Gastrocnemius medialis (tissue), 4 donors: ENCODE measurements at regions not wholly inside any gene's neighbourhood (a gene's known extent, or its start where the extent isn't known, plus 50 kb on each side); places are given as distances from the start of the nearest gene placed in this dataset.

Experiments
- CTCF ChIP-seq, 5 experiments: fragments of 450-650 bp in 3 of 5; fragments of 200-600 bp in 2 of 5; sonication (generic) in 2 of 5; IDR thresholded peaks in 4 of 5; conservative IDR thresholded peaks in 1 of 5; 1 replicate in 4 of 5; 2 replicates in 1 of 5; pipeline ENCODE4 v1.5.1; 2016 to 2019; ENCODE audit warnings: antibody characterized with exemption in 5 of 5, mild to moderate bottlenecking in 3 of 5, moderate library complexity in 3 of 5
- POLR2A ChIP-seq, 2 donors: fragments of 450-650 bp; IDR thresholded peaks; one replicate each; pipeline ENCODE4 v1.6.1; 2017; ENCODE audit warnings: antibody characterized with exemption in 2 of 2, mild to moderate bottlenecking in 2 of 2, moderate library complexity in 2 of 2

- no peak for TF ChIP-seq CTCF (IDR thresholded peaks at IDR 0.05 in 4 of 5, conservative IDR thresholded peaks at IDR 0.05 in 1 of 5)
- no peak for TF ChIP-seq POLR2A (IDR thresholded peaks at IDR 0.05)
Observed at GRCh38 chr21:30979054-30979453, 59.2 kb downstream of the KRTAP19-8 start.
